Keratinocyte (primary cell): ENCODE measurements at regions not wholly inside any gene's neighbourhood (a gene's known extent, or its start where the extent isn't known, plus 50 kb on each side); places are given as distances from the start of the nearest gene placed in this dataset.

Experiments used
- CTCF ChIP-seq, 3 experiments: IDR thresholded peaks in 1 of 3; conservative IDR thresholded peaks in 1 of 3; optimal IDR thresholded peaks in 1 of 3; 2 replicates in 2 of 3; 3 replicates in 1 of 3; pipeline versions ENCODE3 to v1.5.1; 2011; ENCODE audit warnings: low read length in 3 of 3, mild to moderate bottlenecking in 3 of 3, moderate library complexity in 2 of 3, control low read depth in 1 of 3, inconsistent platforms in 1 of 3; ENCODE audit not compliant: insufficient read depth in 2 of 3; ENCODE audit errors: extremely low read depth in 1 of 3
- EZH2 ChIP-seq: IDR thresholded peaks from one replicate; pipeline ENCODE4 v1.6.1; 2012; ENCODE audit warnings: inconsistent platforms, mild to moderate bottlenecking, low read length, moderate library complexity

- no peak for TF ChIP-seq CTCF (optimal IDR thresholded peaks at IDR 0.05 in 1 of 3, IDR thresholded peaks at IDR 0.05 in 1 of 3, conservative IDR thresholded peaks at IDR 0.05 in 1 of 3; ENCODE audit: extremely low read depth in 1 of 3, insufficient read depth in 2 of 3, low read length in 3 of 3)
- no peak for TF ChIP-seq EZH2
Observed at GRCh38 chr2:106972782-106973181, 86.8 kb upstream of the ST6GAL2 start.
